GM13976 (cell line): ENCODE measurements at regions not wholly inside any gene's neighbourhood (a gene's known extent, or its start where the extent isn't known, plus 50 kb on each side); places are given as distances from the start of the nearest gene placed in this dataset.

Source experiments
- DNase-seq: peaks from one replicate; pipeline ENCODE4 v3.0.0; 2012; ENCODE audit warnings: low spot score
- CTCF ChIP-seq: IDR thresholded peaks from 2 replicates; pipeline ENCODE4 v1.5.1; 2012; ENCODE audit warnings: borderline replicate concordance, mild to moderate bottlenecking; ENCODE audit not compliant: insufficient read depth; ENCODE audit errors: extremely low read depth, missing control alignments, control extremely low read depth
- in situ Hi-C: fragments of 300-500 bp; cut with MboI; formaldehyde crosslinking; loops from one replicate; pipeline ENCODE4 v1.12.0; 2022; ENCODE audit warnings: low sequenced_read_pairs, mixed read lengths, inconsistent platforms; ENCODE audit not compliant: unreplicated experiment

GRCh38 chr2:7703048-7703447 is 785.8 kb downstream of the RNF144A start:
- in situ Hi-C loops, result no loop called here
- TF ChIP-seq CTCF, result no peak
- no peak for DNase-seq

GRCh38 chr2:7703543-7704144 is 786.4 kb downstream of the RNF144A start:
- in situ Hi-C loops, result no loop called here
- TF ChIP-seq CTCF, result no peak
- DNase-seq, result no peak

- no peak for DNase-seq
- no peak for TF ChIP-seq CTCF
- in situ Hi-C loops, result no loop called here
Observed at GRCh38 chr2:7704296-7704865, 787.2 kb downstream of the RNF144A start.

- DNase-seq, result no peak
- no peak for TF ChIP-seq CTCF
- in situ Hi-C loops, result no loop called here
Observed at GRCh38 chr2:7706791-7707190, 789.6 kb downstream of the RNF144A start.

- no peak for DNase-seq
- no peak for TF ChIP-seq CTCF
- in situ Hi-C loops, result no loop called here
Observed at GRCh38 chr2:7707723-7708122, 790.5 kb downstream of the RNF144A start.

- no peak for DNase-seq
- TF ChIP-seq CTCF, result no peak
- in situ Hi-C loops, result no loop called here
Observed at GRCh38 chr2:7709907-7710306, 792.7 kb downstream of the RNF144A start.
